SIG-M5 treated with dmso at 0.1 percent for 504 hours (cell line): ENCODE measurements at regions not wholly inside any gene's neighbourhood (a gene's known extent, or its start where the extent isn't known, plus 50 kb on each side); places are given as distances from the start of the nearest gene placed in this dataset.

ENCODE experiments used
- DNase-seq: peaks from one replicate; lab custom pipeline; 2025; ENCODE audit not compliant: unreplicated experiment; lab: John Stamatoyannopoulos, UW

GRCh38 chr5:156103155-156103885 is 223.6 kb upstream of the SGCD start:
- DNase-seq = no peak

- DNase-seq = no peak
These were observed 217.5 kb upstream of the SGCD start for GRCh38 chr5:156109317-156110023.

- no peak for DNase-seq
These were observed 207.3 kb upstream of the SGCD start for GRCh38 chr5:156119692-156120091.

GRCh38 chr5:156120777-156121176 is 206.2 kb upstream of the SGCD start:
- DNase-seq = no peak

DNA sequence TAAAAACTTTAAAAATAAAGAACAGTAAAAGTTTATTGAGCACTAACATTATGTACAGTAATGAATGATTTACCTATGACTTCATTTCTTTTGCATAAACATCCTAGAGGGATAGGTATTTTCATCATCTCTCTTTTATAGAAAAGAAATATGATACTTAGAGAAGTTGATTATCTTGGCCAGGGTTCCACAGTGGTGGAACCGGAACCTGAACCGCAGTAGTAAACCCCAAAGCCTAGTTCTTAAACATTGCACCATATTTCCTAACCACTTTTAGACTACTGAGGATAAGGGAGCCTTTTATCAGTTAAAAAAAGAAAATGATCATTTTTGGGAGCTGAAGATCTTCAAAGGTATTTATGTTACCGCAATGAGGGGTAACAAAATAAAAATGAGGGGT is 205.7 kb upstream of the SGCD start:
- no peak for DNase-seq

- no peak for DNase-seq
These were observed 205.1 kb upstream of the SGCD start for GRCh38 chr5:156121882-156122281.

GRCh38 chr5:156124708-156125107 is 202.3 kb upstream of the SGCD start:
- DNase-seq = no peak

DNA sequence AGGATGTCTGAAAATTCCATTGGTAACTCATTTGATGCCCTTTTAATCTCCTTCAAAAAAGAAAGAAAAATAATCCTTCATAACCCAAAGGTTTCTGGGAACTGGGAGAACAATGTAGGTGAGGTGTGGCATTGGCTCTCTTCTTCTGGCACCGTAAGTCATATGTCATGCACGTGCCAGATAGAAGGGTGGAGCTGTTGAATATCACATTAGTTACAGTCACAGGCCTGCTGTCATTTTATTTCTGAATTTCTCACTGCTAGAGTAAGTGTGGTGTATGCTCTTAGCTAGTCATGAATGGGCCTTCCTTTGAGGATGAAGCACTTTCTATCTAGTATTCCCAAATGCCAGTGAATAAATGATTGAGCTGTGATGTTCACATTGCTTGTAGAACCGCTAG is 201.8 kb upstream of the SGCD start:
- no peak for DNase-seq

DNA sequence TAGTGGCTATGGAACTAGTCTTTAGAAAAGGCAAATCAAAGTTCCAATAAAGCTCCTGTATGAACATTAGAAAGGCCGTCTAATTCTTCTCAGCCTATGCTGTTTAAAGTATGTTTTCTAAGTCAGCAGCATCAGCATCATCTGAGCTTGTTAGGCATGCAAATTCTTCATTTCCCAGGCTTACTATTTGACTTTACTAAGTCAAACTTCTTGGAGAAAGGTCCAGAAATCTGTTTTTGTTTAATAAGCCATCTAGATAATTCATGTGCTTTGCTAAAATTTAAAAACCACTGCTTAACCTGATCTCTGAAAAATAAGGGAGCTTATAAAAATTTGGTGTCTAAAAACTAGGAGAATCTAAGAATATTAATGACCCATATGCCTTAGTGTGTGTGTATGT is 200.2 kb upstream of the SGCD start:
- DNase-seq = no peak

GRCh38 chr5:156128026-156128425 is 198.9 kb upstream of the SGCD start:
- DNase-seq = no peak

DNA sequence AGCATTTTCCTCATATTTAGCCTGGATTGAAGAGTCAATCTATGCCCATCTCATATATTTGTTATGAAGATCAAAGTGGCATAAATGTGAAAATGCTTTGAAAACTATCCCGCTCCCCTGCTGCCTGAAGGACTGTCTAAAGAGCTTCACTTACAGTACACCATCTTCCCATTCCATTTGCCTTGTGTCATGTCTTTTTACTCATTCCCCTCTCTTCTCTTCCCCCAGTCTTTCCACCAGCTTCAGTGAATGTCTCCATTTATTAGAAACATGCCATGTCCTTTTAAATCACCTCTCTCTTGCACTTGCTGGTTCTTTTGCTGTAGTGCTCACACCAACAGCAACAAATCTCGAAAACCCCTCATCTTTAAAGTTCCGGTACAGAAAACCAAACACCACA is 192.7 kb upstream of the SGCD start:
- DNase-seq = no peak

GRCh38 chr5:156135531-156135930 is 191.4 kb upstream of the SGCD start:
- DNase-seq = no peak

GRCh38 chr5:156137071-156137869 is 189.7 kb upstream of the SGCD start:
- no peak for DNase-seq

DNA sequence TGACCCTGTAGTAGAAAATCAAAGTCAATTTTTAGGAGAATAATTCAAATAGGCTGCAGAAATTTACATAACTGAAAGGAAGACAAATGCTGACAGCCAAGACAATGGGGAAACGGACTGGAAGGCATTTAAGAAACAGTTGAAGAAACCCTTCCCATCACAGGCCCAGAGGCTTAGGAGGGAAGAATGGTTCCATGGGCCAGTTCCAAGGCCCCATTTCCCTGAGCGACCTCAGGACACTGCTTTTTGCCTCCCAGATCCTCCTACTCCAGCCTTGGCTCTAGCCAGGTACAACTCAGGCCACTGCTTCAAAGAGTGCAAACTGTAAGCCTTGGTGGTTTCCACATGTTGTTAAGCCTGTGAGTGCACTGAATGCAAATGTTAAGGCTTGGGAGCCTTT is 184.1 kb upstream of the SGCD start:
- no peak for DNase-seq

- no peak for DNase-seq
These were observed 179.6 kb upstream of the SGCD start for GRCh38 chr5:156147261-156147943.

GRCh38 chr5:156147944-156148285 is 179.0 kb upstream of the SGCD start:
- no peak for DNase-seq

DNA sequence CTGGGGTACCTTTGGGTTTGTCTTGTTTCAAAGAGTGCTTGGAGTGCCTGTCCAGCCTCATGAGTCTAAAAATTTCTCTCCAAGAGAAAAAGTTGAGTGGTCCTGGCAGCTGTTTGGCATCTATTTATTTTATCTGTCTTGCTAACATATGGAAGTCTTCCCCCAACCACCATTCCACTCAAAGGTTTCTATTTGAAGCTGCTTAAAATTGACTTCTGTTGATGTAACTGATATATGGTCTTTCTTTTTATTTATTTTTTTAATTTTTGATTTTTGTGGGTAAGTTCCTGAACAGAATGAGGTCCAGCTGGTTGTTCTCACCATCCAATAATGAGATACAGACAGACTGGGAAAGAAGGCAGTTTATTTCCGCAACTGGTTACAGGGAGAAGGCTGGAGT is 178.7 kb upstream of the SGCD start:
- no peak for DNase-seq

GRCh38 chr5:156149213-156149612 is 177.8 kb upstream of the SGCD start:
- no peak for DNase-seq

DNA sequence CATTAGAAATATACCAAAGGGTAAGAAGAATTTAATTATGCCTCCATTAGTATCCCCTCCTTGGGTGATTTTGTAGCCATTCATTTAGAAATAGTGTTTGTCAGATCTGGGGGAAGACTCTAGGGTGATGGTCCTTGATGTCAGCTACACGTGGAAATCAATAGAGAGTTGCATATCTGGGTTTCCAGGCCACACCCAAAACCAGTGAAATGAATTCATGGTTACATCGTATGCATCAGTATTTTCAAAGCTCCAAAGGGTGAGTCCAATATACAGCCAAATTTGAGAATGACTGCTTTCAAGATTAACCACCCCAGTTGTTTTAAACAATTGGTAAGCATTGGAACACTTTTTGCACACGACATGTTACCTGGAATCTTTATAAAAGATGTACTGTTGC is 173.4 kb upstream of the SGCD start:
- no peak for DNase-seq

GRCh38 chr5:156154757-156155156 is 172.2 kb upstream of the SGCD start:
- no peak for DNase-seq

DNA sequence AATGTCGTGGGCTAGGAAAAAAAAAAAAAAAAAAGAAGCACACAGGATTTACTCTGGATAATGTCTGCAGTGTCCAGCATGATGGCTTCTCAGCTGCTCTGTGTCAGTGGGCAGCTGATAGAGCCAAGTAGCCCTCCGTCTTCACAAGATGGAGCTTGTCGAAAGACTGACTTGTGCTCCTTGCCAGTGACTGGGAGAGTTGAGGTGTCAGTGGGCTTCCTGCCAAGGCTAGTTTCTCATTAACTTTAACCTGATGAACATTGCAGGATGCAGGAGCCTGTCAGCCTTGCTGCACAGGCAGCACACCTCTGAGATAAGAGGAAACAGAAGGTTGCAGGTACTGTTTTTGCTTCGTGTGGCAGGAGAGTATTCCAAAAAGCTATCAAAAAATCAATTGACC is 171.4 kb upstream of the SGCD start:
- no peak for DNase-seq

GRCh38 chr5:156164306-156164705 is 162.7 kb upstream of the SGCD start:
- DNase-seq = no peak
